ENCODE measurements at regions not wholly inside any gene's neighbourhood (a gene's known extent, or its start where the extent isn't known, plus 50 kb on each side); places are given as distances from the start of the nearest gene placed in this dataset.
"Not testable (repeated sequence)": the region's sequence is repeated elsewhere in the genome, so short reads cannot be mapped to it uniquely, and the experiment has no call there.

DNA sequence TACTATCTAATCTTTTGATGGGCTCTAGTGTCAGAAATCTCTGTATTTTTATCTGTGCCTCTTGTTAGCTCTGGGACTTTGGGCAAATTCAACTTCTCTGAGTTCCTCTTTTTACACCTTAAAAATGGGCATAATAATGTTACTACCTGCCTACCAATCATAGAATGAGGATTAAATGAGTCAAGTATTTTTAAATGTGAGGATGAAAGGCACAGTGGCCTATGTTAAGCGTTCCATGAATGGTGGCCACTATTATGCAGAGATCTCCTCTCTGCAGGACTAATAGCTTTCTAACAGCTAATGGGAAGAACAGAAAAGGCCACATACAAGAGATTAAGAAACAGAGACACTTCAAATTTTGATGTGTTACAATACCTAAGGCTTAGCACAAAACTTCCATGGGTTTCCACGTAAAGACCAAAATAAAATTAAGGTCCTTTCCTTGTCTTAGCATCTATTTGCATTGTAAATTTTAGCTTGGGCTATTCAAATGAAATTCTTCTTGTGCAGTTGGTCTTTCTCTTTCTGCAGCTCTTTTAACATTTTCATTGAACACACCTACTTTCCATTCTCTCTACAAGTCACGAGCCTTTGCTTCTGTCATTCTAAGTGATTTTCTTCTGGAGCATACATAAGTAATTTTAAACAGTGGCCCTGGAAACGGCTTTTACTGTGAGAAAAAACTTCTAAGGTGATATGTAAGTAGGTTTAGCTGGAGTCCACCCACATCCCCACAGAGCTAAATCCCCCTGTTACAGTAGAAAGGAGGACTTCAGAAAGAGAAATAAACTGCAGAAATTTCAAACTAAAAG, 117.9 kb upstream of the MED14 start:
- TF ChIP-seq, protein P1, sequence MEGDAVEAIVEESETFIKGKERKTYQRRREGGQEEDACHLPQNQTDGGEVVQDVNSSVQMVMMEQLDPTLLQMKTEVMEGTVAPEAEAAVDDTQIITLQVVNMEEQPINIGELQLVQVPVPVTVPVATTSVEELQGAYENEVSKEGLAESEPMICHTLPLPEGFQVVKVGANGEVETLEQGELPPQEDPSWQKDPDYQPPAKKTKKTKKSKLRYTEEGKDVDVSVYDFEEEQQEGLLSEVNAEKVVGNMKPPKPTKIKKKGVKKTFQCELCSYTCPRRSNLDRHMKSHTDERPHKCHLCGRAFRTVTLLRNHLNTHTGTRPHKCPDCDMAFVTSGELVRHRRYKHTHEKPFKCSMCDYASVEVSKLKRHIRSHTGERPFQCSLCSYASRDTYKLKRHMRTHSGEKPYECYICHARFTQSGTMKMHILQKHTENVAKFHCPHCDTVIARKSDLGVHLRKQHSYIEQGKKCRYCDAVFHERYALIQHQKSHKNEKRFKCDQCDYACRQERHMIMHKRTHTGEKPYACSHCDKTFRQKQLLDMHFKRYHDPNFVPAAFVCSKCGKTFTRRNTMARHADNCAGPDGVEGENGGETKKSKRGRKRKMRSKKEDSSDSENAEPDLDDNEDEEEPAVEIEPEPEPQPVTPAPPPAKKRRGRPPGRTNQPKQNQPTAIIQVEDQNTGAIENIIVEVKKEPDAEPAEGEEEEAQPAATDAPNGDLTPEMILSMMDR (IDR thresholded peaks at IDR 0.05; ENCODE audit: low read length, missing control alignments), result no peak
- no peak overlapping the region for H3K4me3 ChIP-seq (replicated peaks; ENCODE audit: low read depth, low read length)
- no peak for DNase-seq (ENCODE audit: low read depth)

DNA sequence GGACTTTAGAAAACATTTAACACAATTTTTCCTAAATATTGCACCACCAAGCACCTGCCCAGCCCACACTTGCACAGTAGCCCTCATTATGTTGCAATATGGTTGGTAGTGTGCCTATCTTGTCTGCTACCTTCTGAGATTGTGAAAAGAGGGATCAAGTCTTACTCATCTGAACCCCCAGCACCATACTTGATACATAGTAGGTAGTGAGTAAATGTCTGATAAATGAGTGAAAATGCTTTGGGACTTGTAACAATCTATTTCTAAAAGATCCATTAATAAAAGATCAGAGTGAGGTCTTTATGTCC, 118.4 kb upstream of the MED14 start:
- no peak overlapping the region for H3K4me3 ChIP-seq (replicated peaks; ENCODE audit: low read depth, low read length)
- no peak for DNase-seq (ENCODE audit: low read depth)
- TF ChIP-seq, protein P1 (IDR thresholded peaks at IDR 0.05; ENCODE audit: low read length, missing control alignments), result no peak

DNA sequence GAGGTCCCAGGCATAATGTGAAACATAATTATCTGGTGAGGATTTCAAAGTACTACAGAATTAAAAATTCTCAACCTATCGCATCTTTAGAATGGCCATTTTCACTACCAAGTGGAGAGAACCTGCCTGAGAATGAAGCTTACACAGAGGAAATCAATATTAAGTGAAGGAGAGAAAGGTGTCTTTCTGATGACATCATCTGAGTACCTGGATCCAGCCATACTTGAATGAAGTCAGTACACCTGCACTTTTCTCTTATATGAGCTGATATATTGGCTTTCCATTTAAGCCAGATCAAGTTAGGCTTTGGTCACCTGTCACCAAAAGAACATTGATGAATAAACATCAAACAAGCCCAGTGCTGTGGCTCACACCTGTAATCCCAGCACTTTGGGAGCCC, 118.9 kb upstream of the MED14 start:
- no peak overlapping the region for H3K4me3 ChIP-seq (replicated peaks; ENCODE audit: low read depth, low read length)
- DNase-seq (ENCODE audit: low read depth), result no peak
- TF ChIP-seq, protein P1 (IDR thresholded peaks at IDR 0.05; ENCODE audit: low read length, missing control alignments), result no peak

DNA sequence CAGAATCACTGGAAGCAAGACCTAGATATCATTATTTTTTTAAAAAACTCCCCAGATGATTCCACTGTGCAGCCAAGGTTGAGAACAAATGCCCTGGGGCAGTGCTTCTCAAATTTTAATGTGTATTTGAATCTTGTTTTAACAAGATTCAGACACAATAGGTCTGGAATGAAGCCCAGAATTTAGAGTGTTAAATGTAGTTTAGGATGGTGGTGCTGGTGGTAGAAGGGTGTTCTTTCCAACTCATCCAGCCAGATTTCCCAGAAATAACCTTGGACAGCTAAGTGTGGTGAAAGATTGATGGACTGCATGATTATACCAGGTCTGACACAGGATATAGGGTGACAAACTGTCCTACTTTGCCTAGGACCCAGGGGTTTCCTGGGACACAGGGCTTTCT, 120.1 kb upstream of the MED14 start:
- peak; percentile 42 for DNase-seq (ENCODE audit: low read depth)
- H3K4me3 ChIP-seq (replicated peaks; ENCODE audit: low read depth, low read length), result no peak overlapping the region

DNA sequence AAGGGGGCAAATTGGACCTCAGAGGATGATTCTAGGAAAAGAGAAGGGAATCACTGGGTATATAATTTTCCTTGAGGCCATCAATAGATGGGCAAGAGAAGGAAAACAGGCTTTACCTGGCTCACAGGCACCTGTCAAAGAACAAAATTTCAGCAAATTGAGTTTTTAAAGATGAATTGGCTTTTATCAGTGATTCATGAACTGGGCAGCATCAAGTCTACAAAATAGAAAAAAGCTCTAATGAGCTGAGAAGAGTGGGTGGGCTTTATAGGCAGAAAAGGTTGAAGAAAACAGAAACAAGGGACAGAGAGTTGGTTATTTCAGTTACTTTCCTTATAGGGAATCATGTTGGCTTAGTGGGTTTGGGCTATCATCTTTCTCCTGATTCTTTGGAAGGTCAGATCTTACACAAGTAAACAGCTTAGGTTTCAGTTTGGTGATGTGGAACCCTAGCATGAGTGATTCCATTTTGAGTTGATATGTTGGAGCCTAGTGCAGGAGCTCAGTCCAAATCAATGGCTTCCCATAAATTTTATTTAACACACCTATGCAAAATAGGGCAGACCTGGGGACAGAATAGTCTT, 120.7 kb upstream of the MED14 start:
- TF ChIP-seq, protein P1 (IDR thresholded peaks at IDR 0.05; ENCODE audit: low read length, missing control alignments), result no peak
- no peak overlapping the region for H3K4me3 ChIP-seq (replicated peaks; ENCODE audit: low read depth, low read length)
- DNase-seq (ENCODE audit: low read depth), result no peak

More for the DNA sequence above, 120.1 kb upstream of the MED14 start:
- TF ChIP-seq, protein P1 (IDR thresholded peaks at IDR 0.05; ENCODE audit: low read length, missing control alignments), result no peak

DNA sequence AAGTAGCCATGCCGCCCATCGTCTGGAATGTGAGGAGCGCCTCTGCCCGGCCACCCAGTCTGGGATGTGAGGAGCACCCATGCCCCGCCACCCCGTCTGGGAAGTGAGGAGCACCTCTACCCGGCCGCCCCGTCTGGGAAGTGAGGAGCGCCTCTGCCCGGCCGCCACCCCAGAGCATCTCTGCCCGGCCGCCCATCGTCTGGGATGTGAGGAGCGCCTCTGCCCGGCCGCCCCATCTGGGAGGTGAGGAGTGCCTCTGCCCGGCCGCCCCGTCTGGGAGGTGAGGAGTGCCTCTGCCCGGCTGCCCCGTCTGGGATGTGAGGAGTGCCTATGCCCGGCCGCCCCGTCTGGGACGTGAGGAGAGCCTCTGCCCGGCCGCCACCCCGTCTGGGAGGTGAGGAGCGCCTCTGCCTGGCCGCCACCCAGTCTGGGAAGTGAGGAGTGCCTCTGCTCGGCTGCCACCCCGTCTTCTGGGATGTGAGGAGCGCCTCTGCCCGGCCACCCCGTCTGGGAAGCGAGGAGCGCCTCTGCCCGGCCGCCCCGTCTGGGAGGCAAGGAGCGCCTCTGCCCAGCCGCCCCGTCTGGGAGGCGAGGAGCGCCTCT, 126.7 kb upstream of the MED14 start:
- not testable (repeated sequence) for DNase-seq (ENCODE audit: low read depth); H3K4me3 ChIP-seq (replicated peaks; ENCODE audit: low read depth, low read length)

DNA sequence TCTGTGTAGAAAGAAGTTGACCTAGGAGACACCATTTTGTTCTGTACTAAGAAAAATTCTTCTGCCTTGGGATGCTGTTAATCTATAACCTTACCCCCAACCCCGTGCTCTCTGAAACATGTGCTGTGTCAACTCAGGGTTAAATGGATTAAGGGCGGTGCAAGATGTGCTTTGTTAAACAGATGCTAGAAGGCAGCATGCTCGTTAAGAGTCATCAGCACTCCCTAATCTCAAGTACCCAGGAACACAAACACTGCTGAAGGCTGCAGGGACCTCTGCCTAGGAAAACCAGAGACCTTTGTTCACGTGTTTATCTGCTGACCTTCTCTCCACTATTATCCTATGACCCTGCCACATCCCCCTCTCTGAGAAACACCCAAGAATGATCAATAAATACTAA, 127.9 kb upstream of the MED14 start:
- not testable (repeated sequence) for H3K4me3 ChIP-seq (replicated peaks; ENCODE audit: low read depth, low read length); DNase-seq (ENCODE audit: low read depth)

DNA sequence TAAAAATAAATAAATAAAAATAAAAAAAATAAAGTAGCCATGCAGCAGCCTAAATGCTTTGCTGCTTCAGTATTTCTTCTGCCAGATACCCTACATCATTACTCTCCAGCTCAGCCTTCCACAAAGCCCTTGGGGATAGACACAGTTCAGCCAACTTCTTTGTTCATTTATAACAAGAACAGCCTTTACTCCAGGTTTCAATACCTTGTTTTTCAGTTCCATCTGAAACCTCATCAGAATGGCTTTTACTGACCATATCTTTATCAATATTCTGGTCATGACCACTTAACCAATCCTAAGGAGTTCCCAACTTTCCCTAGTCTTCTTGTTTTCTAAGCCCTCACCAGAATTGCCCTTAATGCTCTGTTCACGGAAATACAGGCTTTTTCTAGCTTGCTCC, 128.3 kb upstream of the MED14 start:
- no peak for DNase-seq (ENCODE audit: low read depth)
- no peak overlapping the region for H3K4me3 ChIP-seq (replicated peaks; ENCODE audit: low read depth, low read length)
- TF ChIP-seq, protein P1 (IDR thresholded peaks at IDR 0.05; ENCODE audit: low read length, missing control alignments), result no peak
